HUDEP-2 (cell line): ENCODE measurements at regions not wholly inside any gene's neighbourhood (a gene's known extent, or its start where the extent isn't known, plus 50 kb on each side); places are given as distances from the start of the nearest gene placed in this dataset.
"Not testable (repeated sequence)": the region's sequence is repeated elsewhere in the genome, so short reads cannot be mapped to it uniquely, and the experiment has no call there.

Experiments used
- DNase-seq, 76 experiments: peaks; one replicate each; lab custom pipeline; 2025; ENCODE audit not compliant: unreplicated experiment in 76 of 76; lab: John Stamatoyannopoulos, UW

- no peak for DNase-seq
Measured at GRCh38 chr14:87449016-87449415, 544.0 kb downstream of the GALC start.

- no peak for DNase-seq
Measured at GRCh38 chr14:87443787-87444186, 549.2 kb downstream of the GALC start.

- DNase-seq = no peak
Measured at GRCh38 chr14:87443039-87443438, 549.9 kb downstream of the GALC start.

- no peak for DNase-seq
Measured at GRCh38 chr14:87437158-87437557, 555.8 kb downstream of the GALC start.

- DNase-seq = no peak
Measured at GRCh38 chr14:87434680-87435079, 558.3 kb downstream of the GALC start.

- no peak for DNase-seq
Measured at GRCh38 chr14:87434011-87434410, 559.0 kb downstream of the GALC start.

GRCh38 chr14:87432698-87433097 lies 560.3 kb downstream of the GALC start:
- DNase-seq = no peak

GRCh38 chr14:87430810-87431209 lies 562.2 kb downstream of the GALC start:
- no peak for DNase-seq

GRCh38 chr14:87430214-87430613 lies 562.8 kb downstream of the GALC start:
- no peak for DNase-seq

- no peak for DNase-seq
Measured at GRCh38 chr14:87419925-87420324, 573.1 kb downstream of the GALC start.

GRCh38 chr14:87411370-87411769 lies 581.6 kb downstream of the GALC start:
- DNase-seq = no peak

- DNase-seq = no peak
Measured at GRCh38 chr14:87409393-87409792, 583.6 kb downstream of the GALC start.

- DNase-seq = no peak
Measured at GRCh38 chr14:87407344-87407743, 585.6 kb downstream of the GALC start.

- no peak for DNase-seq
Measured at GRCh38 chr14:87405563-87405962, 587.4 kb downstream of the GALC start.

GRCh38 chr14:87397499-87397898 lies 595.5 kb downstream of the GALC start:
- DNase-seq = no peak

- DNase-seq = no peak
Measured at GRCh38 chr14:87391066-87391465, 601.9 kb downstream of the GALC start.

GRCh38 chr14:87388946-87389345 lies 604.0 kb downstream of the GALC start:
- no peak for DNase-seq

GRCh38 chr14:87387806-87388205 lies 605.2 kb downstream of the GALC start:
- no peak for DNase-seq

GRCh38 chr14:87386524-87386923 lies 606.5 kb downstream of the GALC start:
- DNase-seq = no peak

GRCh38 chr14:87380054-87380453 lies 612.9 kb downstream of the GALC start:
- DNase-seq = no peak

- DNase-seq = no peak
Measured at GRCh38 chr14:87368751-87369150, 624.2 kb downstream of the GALC start.

GRCh38 chr14:87360246-87360645 lies 632.7 kb downstream of the GALC start:
- not testable (repeated sequence) for DNase-seq

- no peak for DNase-seq
Measured at GRCh38 chr14:87351007-87351406, 642.0 kb downstream of the GALC start.

- DNase-seq = no peak
Measured at GRCh38 chr14:87349921-87350320, 643.1 kb downstream of the GALC start.
